Thyroid gland (tissue), 4 donors: ENCODE measurements at regions not wholly inside any gene's neighbourhood (a gene's known extent, or its start where the extent isn't known, plus 50 kb on each side); places are given as distances from the start of the nearest gene placed in this dataset.

Source experiments
- POLR2A ChIP-seq, 2 donors: fragments of 450-650 bp; IDR thresholded peaks; one replicate each; pipeline ENCODE4 v1.6.1; 2017; ENCODE audit warnings: antibody characterized with exemption in 2 of 2, mild to moderate bottlenecking in 2 of 2, moderate library complexity in 1 of 2
- TF ChIP-seq, protein P1 (sequence below), 6 experiments: fragments of 200-600 bp in 3 of 6; fragments of 450-650 bp in 3 of 6; sonication (generic) in 3 of 6; IDR thresholded peaks; one replicate each; pipeline ENCODE4 v1.5.1; 2016 to 2019; ENCODE audit warnings: antibody characterized with exemption in 6 of 6, mild to moderate bottlenecking in 2 of 6, inconsistent platforms in 1 of 6, moderate library complexity in 1 of 6

- TF ChIP-seq, protein P1, sequence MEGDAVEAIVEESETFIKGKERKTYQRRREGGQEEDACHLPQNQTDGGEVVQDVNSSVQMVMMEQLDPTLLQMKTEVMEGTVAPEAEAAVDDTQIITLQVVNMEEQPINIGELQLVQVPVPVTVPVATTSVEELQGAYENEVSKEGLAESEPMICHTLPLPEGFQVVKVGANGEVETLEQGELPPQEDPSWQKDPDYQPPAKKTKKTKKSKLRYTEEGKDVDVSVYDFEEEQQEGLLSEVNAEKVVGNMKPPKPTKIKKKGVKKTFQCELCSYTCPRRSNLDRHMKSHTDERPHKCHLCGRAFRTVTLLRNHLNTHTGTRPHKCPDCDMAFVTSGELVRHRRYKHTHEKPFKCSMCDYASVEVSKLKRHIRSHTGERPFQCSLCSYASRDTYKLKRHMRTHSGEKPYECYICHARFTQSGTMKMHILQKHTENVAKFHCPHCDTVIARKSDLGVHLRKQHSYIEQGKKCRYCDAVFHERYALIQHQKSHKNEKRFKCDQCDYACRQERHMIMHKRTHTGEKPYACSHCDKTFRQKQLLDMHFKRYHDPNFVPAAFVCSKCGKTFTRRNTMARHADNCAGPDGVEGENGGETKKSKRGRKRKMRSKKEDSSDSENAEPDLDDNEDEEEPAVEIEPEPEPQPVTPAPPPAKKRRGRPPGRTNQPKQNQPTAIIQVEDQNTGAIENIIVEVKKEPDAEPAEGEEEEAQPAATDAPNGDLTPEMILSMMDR (IDR thresholded peaks at IDR 0.05): no peak
- no peak for TF ChIP-seq POLR2A (IDR thresholded peaks at IDR 0.05)
These were observed 70.7 kb upstream of the CAMK1G start for GRCh38 chr1:209512821-209513220.
